GM18505 (cell line): ENCODE measurements at regions not wholly inside any gene's neighbourhood (a gene's known extent, or its start where the extent isn't known, plus 50 kb on each side); places are given as distances from the start of the nearest gene placed in this dataset.

Source experiments
- ATAC-seq: cut with Tn5 transposase; IDR thresholded peaks from one replicate; pipeline ENCODE4 v1.9.1; 2021; ENCODE audit not compliant: unreplicated experiment
- POLR2A ChIP-seq: IDR thresholded peaks from 4 replicates; pipeline ENCODE4 v1.6.1; 2011; ENCODE audit warnings: borderline replicate concordance; ENCODE audit not compliant: insufficient read depth, insufficient read length; ENCODE audit errors: extremely low read depth

GRCh38 chr15:62545467-62546227 is 380.6 kb upstream of the C2CD4B start:
- ATAC-seq = no peak
- no peak for TF ChIP-seq POLR2A

GRCh38 chr15:62546628-62547027 is 381.5 kb upstream of the C2CD4B start:
- TF ChIP-seq POLR2A = no peak
- no peak for ATAC-seq

- TF ChIP-seq POLR2A = no peak
- no peak for ATAC-seq
Observed at GRCh38 chr15:62547584-62547983, 382.5 kb upstream of the C2CD4B start.

- no peak for TF ChIP-seq POLR2A
- no peak for ATAC-seq
Observed at GRCh38 chr15:62549345-62549970, 384.4 kb upstream of the C2CD4B start.

GRCh38 chr15:62550106-62550505 is 385.0 kb upstream of the C2CD4B start:
- TF ChIP-seq POLR2A = no peak

GRCh38 chr15:62552444-62552843 is 387.4 kb upstream of the C2CD4B start:
- TF ChIP-seq POLR2A = no peak
- no peak for ATAC-seq

More at GRCh38 chr15:62550106-62550505, 385.0 kb upstream of the C2CD4B start:
- no peak for ATAC-seq

GRCh38 chr15:62553911-62554563 is 389.0 kb upstream of the C2CD4B start:
- no peak for ATAC-seq

GRCh38 chr15:62558640-62559380 is 393.7 kb upstream of the C2CD4B start:
- no peak for ATAC-seq
- TF ChIP-seq POLR2A = no peak

More at GRCh38 chr15:62553911-62554563, 389.0 kb upstream of the C2CD4B start:
- no peak for TF ChIP-seq POLR2A

- no peak for TF ChIP-seq POLR2A
- no peak for ATAC-seq
Observed at GRCh38 chr15:62559381-62559733, 394.3 kb upstream of the C2CD4B start.

- no peak for ATAC-seq
- TF ChIP-seq POLR2A = no peak
Observed at GRCh38 chr15:62561059-62561519, 396.0 kb upstream of the C2CD4B start.

GRCh38 chr15:62561571-62561970 is 396.5 kb upstream of the C2CD4B start:
- no peak for ATAC-seq
- no peak for TF ChIP-seq POLR2A

- no peak for ATAC-seq
- no peak for TF ChIP-seq POLR2A
Observed at GRCh38 chr15:62564886-62565633, 400.0 kb upstream of the C2CD4B start.
